ENCODE measurements at regions not wholly inside any gene's neighbourhood (a gene's known extent, or its start where the extent isn't known, plus 50 kb on each side); places are given as distances from the start of the nearest gene placed in this dataset.
A peak's percentile ranks its signal among the peaks of the same experiment; 100 is the strongest.
"Not testable (repeated sequence)": the region's sequence is repeated elsewhere in the genome, so short reads cannot be mapped to it uniquely, and the experiment has no call there.

GRCh38 chr3:87538722-87539121 lies 262.3 kb upstream of the POU1F1 start:
- DNase-seq (ENCODE audit: low read depth, low spot score); H3K27ac ChIP-seq: not testable (repeated sequence)

- H3K27ac ChIP-seq, result no peak overlapping the region
Observed at GRCh38 chr3:87509401-87509800, 233.0 kb upstream of the POU1F1 start.

DNA sequence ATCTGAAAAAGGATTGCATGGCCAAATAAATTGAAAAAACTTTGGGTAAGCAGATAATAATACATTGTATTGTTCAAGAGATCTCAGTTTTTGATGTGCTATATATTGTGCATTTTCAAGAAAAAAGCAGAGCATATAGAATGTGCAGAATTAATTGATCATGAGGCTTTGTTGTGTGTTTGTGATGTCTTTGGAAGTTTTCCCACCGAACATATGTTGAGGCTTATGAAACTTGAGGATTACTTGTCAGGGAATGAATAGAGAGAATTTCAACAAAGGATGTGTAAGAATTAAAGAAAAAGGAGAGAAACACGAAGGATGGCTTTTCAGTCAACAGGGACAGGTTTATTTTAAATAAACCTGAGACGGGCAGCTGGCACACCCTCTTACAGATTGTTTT lies 232.5 kb upstream of the POU1F1 start:
- DNase-seq (ENCODE audit: low read depth, low spot score), result no peak
- no peak overlapping the region for H3K27ac ChIP-seq

More at GRCh38 chr3:87509401-87509800, 233.0 kb upstream of the POU1F1 start:
- DNase-seq (ENCODE audit: low read depth, low spot score), result no peak

DNA sequence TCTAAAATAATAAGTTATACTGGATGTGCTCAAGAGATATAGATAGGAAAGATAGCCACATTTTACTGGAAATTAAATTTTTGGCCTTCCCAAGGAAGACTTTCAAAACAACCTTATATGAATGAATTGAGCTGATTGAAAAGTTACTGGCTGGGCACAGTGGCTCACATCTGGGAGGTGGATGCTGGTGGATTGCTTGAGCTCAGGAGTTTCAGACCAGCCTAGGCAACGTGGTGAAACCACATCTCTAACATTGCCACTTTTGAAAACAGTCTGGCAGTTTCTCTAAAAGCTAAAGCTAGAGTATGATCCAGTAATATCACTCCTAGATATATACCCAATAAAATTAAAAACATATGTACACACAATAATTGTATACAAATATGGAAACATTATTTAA lies 231.4 kb upstream of the POU1F1 start:
- no peak for DNase-seq (ENCODE audit: low read depth, low spot score)
- H3K27ac ChIP-seq, result no peak overlapping the region

DNA sequence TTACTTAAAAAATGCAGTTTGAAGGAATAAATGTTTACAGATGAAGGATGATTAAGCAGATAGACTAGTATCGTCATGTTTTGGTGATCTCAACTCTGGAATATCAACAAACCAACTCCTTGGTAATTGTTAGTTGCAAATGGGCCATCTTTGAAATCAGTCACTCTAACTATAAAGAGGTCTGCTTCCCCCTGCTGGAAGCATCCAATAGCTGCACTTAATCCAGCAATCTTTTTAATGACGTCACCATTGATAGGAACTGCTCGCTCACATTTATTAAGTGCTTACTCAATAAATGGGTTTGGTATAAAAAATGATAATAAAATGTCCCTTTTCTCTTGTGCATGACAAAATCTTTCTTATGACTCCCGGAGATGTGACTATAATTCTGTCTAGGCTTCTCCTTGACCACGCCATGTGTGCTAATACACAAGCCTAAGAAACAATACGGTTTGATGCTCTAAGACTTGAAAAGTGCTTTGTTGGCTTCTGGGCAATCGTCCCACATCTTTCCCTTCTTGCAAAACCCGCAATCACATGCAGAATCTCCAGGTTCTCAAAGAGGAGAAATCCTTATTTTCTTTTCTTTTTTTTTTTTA lies 227.6 kb upstream of the POU1F1 start:
- H3K27ac ChIP-seq, result no peak overlapping the region
- peak; percentile 57 for DNase-seq (ENCODE audit: low read depth, low spot score)

DNA sequence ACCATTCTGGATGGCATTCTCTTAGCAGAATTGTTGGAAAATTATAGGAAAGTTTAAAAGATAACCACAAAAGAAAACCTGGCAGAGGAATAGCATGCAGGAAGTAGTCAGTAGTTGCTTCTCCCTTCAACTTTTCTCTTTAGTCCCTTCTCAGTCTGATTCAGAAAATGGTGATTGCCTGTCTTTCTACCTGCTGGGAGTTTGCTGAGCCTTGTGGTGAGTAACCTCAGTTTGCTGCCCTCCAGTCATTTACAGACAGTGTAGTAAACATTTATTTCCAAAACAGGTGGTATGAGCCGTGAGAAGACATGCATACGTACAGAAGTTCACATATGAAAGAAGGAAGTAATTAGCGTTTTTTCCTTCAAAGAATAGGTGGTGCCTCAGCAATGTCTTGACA lies 224.7 kb upstream of the POU1F1 start:
- H3K27ac ChIP-seq, result peak overlapping the region; percentile 18
- peak; percentile 36 for DNase-seq (ENCODE audit: low read depth, low spot score)

GRCh38 chr3:87498358-87499080 lies 222.1 kb upstream of the POU1F1 start:
- H3K27ac ChIP-seq, result no peak overlapping the region
- no peak for DNase-seq (ENCODE audit: low read depth, low spot score)

GRCh38 chr3:87495938-87496337 lies 219.6 kb upstream of the POU1F1 start:
- no peak for DNase-seq (ENCODE audit: low read depth, low spot score)
- H3K27ac ChIP-seq, result no peak overlapping the region

DNA sequence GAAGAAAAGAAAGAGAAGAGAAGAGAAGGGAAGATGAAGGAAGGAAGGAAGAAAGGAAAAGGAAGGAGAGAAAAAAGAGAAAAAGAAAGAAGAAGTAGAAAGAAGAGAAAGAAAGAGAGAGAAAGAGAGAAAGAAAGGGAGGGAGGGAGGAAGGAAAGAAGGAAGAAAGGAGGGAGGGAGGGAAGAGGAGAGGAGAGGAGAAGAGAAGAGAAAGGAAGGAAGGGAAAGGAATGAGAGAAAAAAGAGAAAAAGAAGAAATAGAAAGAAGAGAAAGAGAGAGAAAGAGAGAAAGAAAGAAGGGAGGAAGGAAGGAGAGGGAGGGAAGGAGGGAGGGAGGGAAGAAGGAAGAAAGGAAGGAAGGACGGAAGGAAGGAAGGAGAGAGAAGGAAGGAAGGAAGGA lies 217.9 kb upstream of the POU1F1 start:
- H3K27ac ChIP-seq, result no peak overlapping the region
- no peak for DNase-seq (ENCODE audit: low read depth, low spot score)

DNA sequence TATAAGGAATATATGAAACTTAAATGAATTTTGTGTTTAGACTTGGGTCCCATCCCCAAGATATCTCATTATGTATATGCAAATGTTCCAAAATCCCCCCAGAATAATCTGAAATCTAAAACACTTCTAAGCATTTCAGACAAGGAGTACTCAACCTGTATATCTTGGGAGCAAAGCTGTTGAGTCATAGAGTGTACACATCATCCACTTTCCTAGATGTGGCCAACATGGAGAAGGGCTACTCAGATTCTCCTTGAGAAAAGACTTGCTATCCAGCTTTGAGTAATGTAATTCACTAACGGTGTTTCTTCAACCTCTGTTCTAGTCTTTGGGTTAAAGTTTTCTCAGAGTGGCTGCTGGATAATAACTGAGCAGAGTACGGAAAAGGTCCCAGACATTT lies 215.5 kb upstream of the POU1F1 start:
- no peak overlapping the region for H3K27ac ChIP-seq
- no peak for DNase-seq (ENCODE audit: low read depth, low spot score)

GRCh38 chr3:87489892-87490291 lies 213.5 kb upstream of the POU1F1 start:
- DNase-seq (ENCODE audit: low read depth, low spot score), result no peak
- no peak overlapping the region for H3K27ac ChIP-seq

DNA sequence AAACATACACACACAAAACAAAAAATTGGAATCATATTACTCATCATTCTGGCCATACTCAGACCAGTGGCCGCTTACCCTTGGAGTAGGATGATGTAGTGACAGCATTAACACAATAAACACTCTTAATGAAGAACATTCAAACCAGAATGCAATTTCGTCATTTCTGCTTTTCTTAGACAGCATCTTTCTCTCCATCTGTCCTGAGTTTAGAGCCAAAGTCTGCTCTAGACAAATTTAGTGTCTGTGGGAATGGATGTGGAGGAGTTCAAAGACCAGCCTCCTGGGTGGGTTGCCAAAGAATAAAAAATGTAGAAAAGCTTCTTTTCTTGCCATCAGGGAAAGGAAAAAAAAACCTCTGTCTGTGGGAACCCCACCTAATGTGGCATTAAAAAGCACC lies 212.4 kb upstream of the POU1F1 start:
- no peak overlapping the region for H3K27ac ChIP-seq
- DNase-seq (ENCODE audit: low read depth, low spot score), result no peak

GRCh38 chr3:87486635-87487034 lies 210.3 kb upstream of the POU1F1 start:
- DNase-seq (ENCODE audit: low read depth, low spot score); H3K27ac ChIP-seq: not testable (repeated sequence)

GRCh38 chr3:87486115-87486514 lies 209.7 kb upstream of the POU1F1 start:
- no peak overlapping the region for H3K27ac ChIP-seq
- no peak for DNase-seq (ENCODE audit: low read depth, low spot score)

- DNase-seq (ENCODE audit: low read depth, low spot score), result peak; percentile 48
Observed at GRCh38 chr3:87478716-87479115, 202.3 kb upstream of the POU1F1 start.

GRCh38 chr3:87473944-87474343 lies 197.6 kb upstream of the POU1F1 start:
- H3K27ac ChIP-seq, result no peak overlapping the region
- DNase-seq (ENCODE audit: low read depth, low spot score), result no peak

More at GRCh38 chr3:87478716-87479115, 202.3 kb upstream of the POU1F1 start:
- no peak overlapping the region for H3K27ac ChIP-seq

DNA sequence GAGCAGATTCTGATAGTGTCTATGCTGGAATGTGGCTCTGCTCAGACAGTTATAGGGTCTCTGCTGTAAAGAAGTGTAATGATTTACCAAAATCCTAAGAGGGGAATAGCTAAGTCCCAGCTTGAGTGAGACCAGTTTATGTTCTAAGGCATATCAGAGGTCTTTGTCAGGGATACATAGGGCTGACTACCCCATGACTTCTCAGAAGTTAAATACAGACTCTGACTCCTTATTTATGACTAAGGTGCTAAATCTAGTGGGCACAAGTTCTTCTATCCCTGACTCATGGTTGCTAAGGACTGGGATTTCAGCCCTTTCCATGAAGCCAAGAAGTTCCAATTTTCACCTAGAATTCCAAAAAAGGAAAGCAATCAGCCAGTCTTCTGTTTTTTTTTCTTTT lies 192.6 kb upstream of the POU1F1 start:
- peak; percentile 71 for DNase-seq (ENCODE audit: low read depth, low spot score)
- peak overlapping the region; percentile 27 for H3K27ac ChIP-seq

- no peak for DNase-seq (ENCODE audit: low read depth, low spot score)
Observed at GRCh38 chr3:87468235-87468634, 191.9 kb upstream of the POU1F1 start.

DNA sequence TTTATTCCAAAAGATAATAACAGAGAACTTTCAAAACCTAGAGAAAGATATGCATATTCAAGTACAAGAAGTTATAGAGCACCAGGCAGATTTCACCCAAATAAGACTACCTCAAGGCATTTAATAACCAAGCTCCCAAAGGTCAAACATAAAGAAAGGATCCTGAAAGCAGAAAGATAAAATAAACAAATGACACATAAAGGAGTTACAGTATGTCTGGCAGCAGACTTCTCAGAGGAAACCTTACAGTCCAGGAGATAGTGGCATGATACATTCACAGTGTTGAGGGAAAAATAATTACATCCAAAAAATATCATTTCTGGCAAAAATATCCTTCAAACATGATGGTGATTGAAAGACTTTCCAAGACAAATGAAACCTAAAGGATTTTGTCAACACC lies 185.8 kb upstream of the POU1F1 start:
- no peak overlapping the region for H3K27ac ChIP-seq
- DNase-seq (ENCODE audit: low read depth, low spot score), result no peak

More at GRCh38 chr3:87468235-87468634, 191.9 kb upstream of the POU1F1 start:
- H3K27ac ChIP-seq, result no peak overlapping the region

- DNase-seq (ENCODE audit: low read depth, low spot score), result peak; percentile 54
- peak overlapping the region; percentile 53 for H3K27ac ChIP-seq
Observed at GRCh38 chr3:87461443-87461842, 185.1 kb upstream of the POU1F1 start.

DNA sequence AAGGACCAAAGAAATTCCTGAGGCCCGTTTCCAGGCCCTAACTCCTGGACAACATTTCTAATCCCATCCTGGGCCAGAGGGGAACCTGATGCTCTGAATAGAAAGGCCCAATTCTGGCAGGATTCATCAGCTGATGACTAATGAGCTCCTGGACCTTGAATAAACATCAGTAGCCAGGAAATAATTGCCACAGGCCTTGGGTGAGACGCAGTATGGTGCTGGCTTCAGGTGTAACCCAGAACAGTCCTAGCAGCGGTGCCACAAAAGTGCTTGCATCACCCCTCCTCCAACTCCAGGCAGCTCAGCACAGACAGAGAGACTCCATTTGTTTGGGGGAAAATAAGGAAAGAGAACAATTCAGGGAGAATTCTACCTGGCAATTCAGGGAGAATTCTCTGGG lies 184.7 kb upstream of the POU1F1 start:
- H3K27ac ChIP-seq, result peak overlapping the region; percentile 53
- peak; percentile 36 for DNase-seq (ENCODE audit: low read depth, low spot score)

DNA sequence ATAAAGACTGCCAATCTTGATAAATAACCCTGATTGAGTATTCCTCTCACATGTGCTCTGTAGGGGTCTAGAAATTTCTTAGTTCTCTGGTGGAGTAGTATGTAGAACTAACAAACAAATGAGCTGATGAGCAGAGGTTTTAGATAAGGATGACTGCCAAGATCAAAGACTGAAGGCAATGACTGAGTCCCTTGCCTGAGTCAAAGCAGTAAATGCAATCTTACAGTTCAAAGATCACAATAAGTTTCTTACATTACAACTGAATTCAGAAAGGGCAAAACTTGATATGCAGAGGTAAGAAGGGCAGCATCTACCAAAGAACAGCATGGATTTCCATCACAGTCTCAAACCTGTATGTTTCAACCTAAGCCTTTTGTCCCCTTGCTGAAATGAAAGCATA lies 172.2 kb upstream of the POU1F1 start:
- no peak overlapping the region for H3K27ac ChIP-seq
- DNase-seq (ENCODE audit: low read depth, low spot score), result no peak

Data from epithelial cell of prostate (primary cell).